ENCODE measurements at regions not wholly inside any gene's neighbourhood (a gene's known extent, or its start where the extent isn't known, plus 50 kb on each side); places are given as distances from the start of the nearest gene placed in this dataset.

DNA sequence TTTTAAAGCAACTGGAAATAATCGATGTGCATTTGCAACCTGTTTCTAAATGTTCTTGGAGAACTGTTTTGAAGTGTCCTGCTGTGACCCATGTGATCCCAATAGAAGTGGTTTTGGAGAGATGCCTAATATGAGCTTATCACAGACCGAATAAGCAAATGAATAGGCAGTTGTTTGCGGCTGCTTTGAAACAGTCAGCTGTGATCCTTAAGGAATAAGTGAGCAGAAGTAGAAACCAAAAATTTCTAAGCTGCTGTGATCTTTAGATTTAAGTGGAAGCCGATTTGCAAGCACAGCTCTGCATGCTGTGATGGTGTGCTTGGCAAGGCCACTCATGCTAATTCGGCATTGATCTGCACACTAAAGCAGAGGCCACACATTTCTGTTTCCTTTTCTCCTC, 329.5 kb upstream of the DUSP10 start:
- TF ChIP-seq, protein P1, sequence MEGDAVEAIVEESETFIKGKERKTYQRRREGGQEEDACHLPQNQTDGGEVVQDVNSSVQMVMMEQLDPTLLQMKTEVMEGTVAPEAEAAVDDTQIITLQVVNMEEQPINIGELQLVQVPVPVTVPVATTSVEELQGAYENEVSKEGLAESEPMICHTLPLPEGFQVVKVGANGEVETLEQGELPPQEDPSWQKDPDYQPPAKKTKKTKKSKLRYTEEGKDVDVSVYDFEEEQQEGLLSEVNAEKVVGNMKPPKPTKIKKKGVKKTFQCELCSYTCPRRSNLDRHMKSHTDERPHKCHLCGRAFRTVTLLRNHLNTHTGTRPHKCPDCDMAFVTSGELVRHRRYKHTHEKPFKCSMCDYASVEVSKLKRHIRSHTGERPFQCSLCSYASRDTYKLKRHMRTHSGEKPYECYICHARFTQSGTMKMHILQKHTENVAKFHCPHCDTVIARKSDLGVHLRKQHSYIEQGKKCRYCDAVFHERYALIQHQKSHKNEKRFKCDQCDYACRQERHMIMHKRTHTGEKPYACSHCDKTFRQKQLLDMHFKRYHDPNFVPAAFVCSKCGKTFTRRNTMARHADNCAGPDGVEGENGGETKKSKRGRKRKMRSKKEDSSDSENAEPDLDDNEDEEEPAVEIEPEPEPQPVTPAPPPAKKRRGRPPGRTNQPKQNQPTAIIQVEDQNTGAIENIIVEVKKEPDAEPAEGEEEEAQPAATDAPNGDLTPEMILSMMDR (IDR thresholded peaks at IDR 0.05; ENCODE audit: low read depth, low read length, missing control alignments): no peak
- in situ Hi-C loops (cut with HindIII; ENCODE audit: low pct_ligation_motif_present, low sequenced_read_pairs): no loop called here
- no peaks in the 10 kb centered on the region for H3K27me3 ChIP-seq (replicated peaks)
- H3K36me3 ChIP-seq (replicated peaks): no peaks in the 10 kb centered on the region
- H3K4me3 ChIP-seq (ENCODE audit: low read depth, low read length): no peak overlapping the region
- no peak for DNase-seq
- H3K27ac ChIP-seq: no peak overlapping the region

GRCh38 chr1:222068937-222069336, 327.0 kb upstream of the DUSP10 start:
- DNase-seq: no peak
- Histone ChIP-seq H3K36me3 (replicated peaks) (no peaks in the 10 kb centered on the region), H3K27me3 (replicated peaks) (no peaks in the 10 kb centered on the region), H3K4me3 (ENCODE audit: low read depth, low read length) (no peak overlapping the region), H3K27ac (no peak overlapping the region)
- in situ Hi-C loops (cut with HindIII; ENCODE audit: low pct_ligation_motif_present, low sequenced_read_pairs): no loop called here
- TF ChIP-seq, protein P1 (IDR thresholded peaks at IDR 0.05; ENCODE audit: low read depth, low read length, missing control alignments): no peak

GRCh38 chr1:222068101-222068500, 326.2 kb upstream of the DUSP10 start:
- no peak for DNase-seq
- Histone ChIP-seq H3K36me3 (replicated peaks) (no peaks in the 10 kb centered on the region), H3K27me3 (replicated peaks) (no peaks in the 10 kb centered on the region), H3K27ac (no peak overlapping the region), H3K4me3 (ENCODE audit: low read depth, low read length) (no peak overlapping the region)
- TF ChIP-seq, protein P1 (IDR thresholded peaks at IDR 0.05; ENCODE audit: low read depth, low read length, missing control alignments): no peak
- in situ Hi-C loops (cut with HindIII; ENCODE audit: low pct_ligation_motif_present, low sequenced_read_pairs): no loop called here

DNA sequence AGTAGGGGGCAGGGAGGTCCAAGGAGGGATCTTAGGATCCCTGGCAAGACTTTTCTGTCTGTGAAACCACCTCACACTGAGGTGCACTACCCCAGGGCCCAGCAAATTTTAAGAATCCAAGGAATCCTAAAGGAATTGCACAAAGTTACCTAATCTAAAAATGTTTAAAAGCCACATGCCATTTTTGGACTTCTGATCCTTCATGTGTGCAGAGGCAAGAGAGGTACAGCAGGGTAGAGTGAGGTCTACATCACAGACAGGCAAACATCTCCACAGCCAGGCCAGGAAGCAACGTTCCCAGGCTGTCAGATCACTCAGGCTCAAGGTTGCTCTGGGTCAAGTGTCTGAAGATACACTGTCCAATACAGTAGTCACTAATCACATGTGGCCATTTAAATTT, 324.6 kb upstream of the DUSP10 start:
- no peak overlapping the region for H3K27ac ChIP-seq
- H3K36me3 ChIP-seq (replicated peaks): no peaks in the 10 kb centered on the region
- no peak for DNase-seq
- TF ChIP-seq, protein P1 (IDR thresholded peaks at IDR 0.05; ENCODE audit: low read depth, low read length, missing control alignments): no peak
- in situ Hi-C loops (cut with HindIII; ENCODE audit: low pct_ligation_motif_present, low sequenced_read_pairs): no loop called here
- H3K27me3 ChIP-seq (replicated peaks): no peaks in the 10 kb centered on the region
- no peak overlapping the region for H3K4me3 ChIP-seq (ENCODE audit: low read depth, low read length)

DNA sequence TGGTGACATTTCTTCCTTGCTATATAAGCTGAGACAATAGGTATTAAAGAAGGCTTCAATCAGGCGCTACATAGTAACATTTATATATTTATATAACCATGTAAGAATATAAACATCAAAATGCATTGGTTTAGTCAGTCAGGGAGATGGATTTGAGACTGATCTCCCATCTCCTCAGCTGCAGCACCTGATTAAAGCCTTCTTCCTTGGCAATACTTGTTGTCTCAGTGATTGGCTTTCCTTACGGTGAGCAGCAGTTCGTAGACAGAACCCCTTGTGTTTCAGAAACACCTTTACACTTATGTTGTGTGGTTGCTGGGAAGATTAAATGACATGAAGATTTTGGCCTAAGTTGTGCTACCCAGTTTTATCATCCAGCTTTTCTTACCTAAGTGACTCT, 323.3 kb upstream of the DUSP10 start:
- in situ Hi-C loops (cut with HindIII; ENCODE audit: low pct_ligation_motif_present, low sequenced_read_pairs): no loop called here
- TF ChIP-seq, protein P1 (IDR thresholded peaks at IDR 0.05; ENCODE audit: low read depth, low read length, missing control alignments): no peak
- no peak overlapping the region for H3K4me3 ChIP-seq (ENCODE audit: low read depth, low read length)
- H3K36me3 ChIP-seq (replicated peaks): no peaks in the 10 kb centered on the region
- DNase-seq: no peak
- no peaks in the 10 kb centered on the region for H3K27me3 ChIP-seq (replicated peaks)
- H3K27ac ChIP-seq: peak overlapping the region; percentile 71

- Histone ChIP-seq H3K27me3 (replicated peaks) (no peaks in the 10 kb centered on the region), H3K4me3 (ENCODE audit: low read depth, low read length) (no peak overlapping the region), H3K27ac (peak overlapping the region; percentile 71), H3K36me3 (replicated peaks) (no peaks in the 10 kb centered on the region)
- peak; percentile 68 for DNase-seq
- TF ChIP-seq, protein P1 (IDR thresholded peaks at IDR 0.05; ENCODE audit: low read depth, low read length, missing control alignments): no peak
- in situ Hi-C loops (cut with HindIII; ENCODE audit: low pct_ligation_motif_present, low sequenced_read_pairs): no loop called here
Measured at GRCh38 chr1:222064388-222065211, 322.7 kb upstream of the DUSP10 start.

Measured in brain microvascular endothelial cell (primary cell).